ENCODE measurements at regions not wholly inside any gene's neighbourhood (a gene's known extent, or its start where the extent isn't known, plus 50 kb on each side); places are given as distances from the start of the nearest gene placed in this dataset.

DNA sequence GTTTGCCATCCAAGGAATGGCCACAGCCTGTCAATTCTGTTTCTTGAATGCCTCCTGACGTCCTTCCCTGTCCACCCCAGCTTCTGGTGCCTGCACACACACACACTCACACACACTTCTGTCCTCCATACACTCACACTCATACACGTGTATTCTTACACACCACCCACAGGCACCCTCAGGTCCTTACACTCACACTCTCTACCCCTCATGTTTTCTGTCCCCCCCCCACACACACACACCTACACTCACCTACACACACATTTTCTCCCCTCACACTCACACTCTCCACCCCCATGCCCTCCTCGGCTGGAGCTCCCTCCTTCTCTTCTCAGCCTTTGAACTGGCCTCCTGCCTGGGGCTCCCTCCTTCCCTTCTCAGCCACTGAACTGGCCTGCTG, 148.0 kb upstream of the SALL3 start:
- Histone ChIP-seq H4K20me1 (ENCODE audit: control insufficient read depth, extremely low read depth, insufficient read depth, low read length) (no peaks in the 10 kb centered on the region), H3K9me3 (ENCODE audit: control insufficient read depth, insufficient read depth, low read depth, low read length) (no peaks in the 10 kb centered on the region), H3K79me2 (ENCODE audit: control insufficient read depth, insufficient read depth, low read length) (no peaks in the 10 kb centered on the region), H3K4me1 (ENCODE audit: control insufficient read depth, extremely low read depth, insufficient read depth, low read length) (no peaks in the 10 kb centered on the region), H2AFZ (ENCODE audit: low read length) (no peak overlapping the region), H3K36me3 (ENCODE audit: control insufficient read depth, insufficient read depth, low read length) (no peaks in the 10 kb centered on the region), H3K4me2 (ENCODE audit: extremely low read depth, insufficient read depth, low read length) (no peak overlapping the region), H3K9ac (ENCODE audit: insufficient read depth, low read length) (no peak overlapping the region), H3K4me3 (replicated peaks in 1 of 4; ENCODE audit: control extremely low read depth in 1 of 4, insufficient read depth in 1 of 4, low read depth in 3 of 4, low read length in 4 of 4) (no peak overlapping the region), H3K27me3 (ENCODE audit: control insufficient read depth, insufficient read depth, low read length) (no peaks in the 10 kb centered on the region), H3K27ac (ENCODE audit: insufficient read depth, low read length) (no peak overlapping the region)
- DNase-seq (ENCODE audit: low read depth in 2 of 2): no peak
- TF ChIP-seq EZH2 (IDR thresholded peaks at IDR 0.05; ENCODE audit: low read length, missing control alignments): no peak
- TF ChIP-seq, protein P1, sequence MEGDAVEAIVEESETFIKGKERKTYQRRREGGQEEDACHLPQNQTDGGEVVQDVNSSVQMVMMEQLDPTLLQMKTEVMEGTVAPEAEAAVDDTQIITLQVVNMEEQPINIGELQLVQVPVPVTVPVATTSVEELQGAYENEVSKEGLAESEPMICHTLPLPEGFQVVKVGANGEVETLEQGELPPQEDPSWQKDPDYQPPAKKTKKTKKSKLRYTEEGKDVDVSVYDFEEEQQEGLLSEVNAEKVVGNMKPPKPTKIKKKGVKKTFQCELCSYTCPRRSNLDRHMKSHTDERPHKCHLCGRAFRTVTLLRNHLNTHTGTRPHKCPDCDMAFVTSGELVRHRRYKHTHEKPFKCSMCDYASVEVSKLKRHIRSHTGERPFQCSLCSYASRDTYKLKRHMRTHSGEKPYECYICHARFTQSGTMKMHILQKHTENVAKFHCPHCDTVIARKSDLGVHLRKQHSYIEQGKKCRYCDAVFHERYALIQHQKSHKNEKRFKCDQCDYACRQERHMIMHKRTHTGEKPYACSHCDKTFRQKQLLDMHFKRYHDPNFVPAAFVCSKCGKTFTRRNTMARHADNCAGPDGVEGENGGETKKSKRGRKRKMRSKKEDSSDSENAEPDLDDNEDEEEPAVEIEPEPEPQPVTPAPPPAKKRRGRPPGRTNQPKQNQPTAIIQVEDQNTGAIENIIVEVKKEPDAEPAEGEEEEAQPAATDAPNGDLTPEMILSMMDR (conservative IDR thresholded peaks at IDR 0.05 in 1 of 2, IDR thresholded peaks at IDR 0.05 in 1 of 2; ENCODE audit: low read depth in 1 of 2, low read length in 2 of 2): no peak

DNA sequence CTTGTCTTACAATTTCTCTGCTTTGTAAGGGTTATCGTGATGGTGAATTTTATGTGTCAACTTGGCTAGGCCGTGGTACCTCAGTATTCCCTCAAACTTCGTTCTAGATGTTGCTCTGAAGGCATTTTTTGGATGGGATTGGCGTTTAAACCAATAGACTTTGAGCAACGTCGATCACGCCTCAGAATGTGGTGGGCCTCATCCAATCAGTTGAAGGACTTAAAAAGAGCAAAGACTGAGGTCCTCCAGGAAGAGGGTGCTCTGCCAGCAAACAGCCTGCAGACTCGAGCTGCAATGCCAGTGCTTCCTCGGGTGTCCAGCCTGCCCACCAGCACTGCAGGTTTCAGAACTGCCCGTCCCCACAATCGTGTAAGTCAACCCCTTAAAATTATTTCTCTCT, 145.8 kb upstream of the SALL3 start:
- TF ChIP-seq, protein P1 (conservative IDR thresholded peaks at IDR 0.05 in 1 of 2, IDR thresholded peaks at IDR 0.05 in 1 of 2; ENCODE audit: low read depth in 1 of 2, low read length in 2 of 2): no peak
- no peak for TF ChIP-seq EZH2 (IDR thresholded peaks at IDR 0.05; ENCODE audit: low read length, missing control alignments)
- Histone ChIP-seq H3K4me1 (ENCODE audit: control insufficient read depth, extremely low read depth, insufficient read depth, low read length) (no peaks in the 10 kb centered on the region), H3K27ac (ENCODE audit: insufficient read depth, low read length) (no peak overlapping the region), H3K9me3 (ENCODE audit: control insufficient read depth, insufficient read depth, low read depth, low read length) (peaks cover 2% of the 10 kb centered on the region), H3K4me2 (ENCODE audit: extremely low read depth, insufficient read depth, low read length) (no peak overlapping the region), H3K9ac (ENCODE audit: insufficient read depth, low read length) (no peak overlapping the region), H3K79me2 (ENCODE audit: control insufficient read depth, insufficient read depth, low read length) (no peaks in the 10 kb centered on the region), H3K4me3 (replicated peaks in 1 of 4; ENCODE audit: control extremely low read depth in 1 of 4, insufficient read depth in 1 of 4, low read depth in 3 of 4, low read length in 4 of 4) (no peak overlapping the region), H3K36me3 (ENCODE audit: control insufficient read depth, insufficient read depth, low read length) (no peaks in the 10 kb centered on the region), H4K20me1 (ENCODE audit: control insufficient read depth, extremely low read depth, insufficient read depth, low read length) (no peaks in the 10 kb centered on the region), H3K27me3 (ENCODE audit: control insufficient read depth, insufficient read depth, low read length) (no peaks in the 10 kb centered on the region), H2AFZ (ENCODE audit: low read length) (no peak overlapping the region)
- DNase-seq (ENCODE audit: low read depth in 2 of 2): no peak

DNA sequence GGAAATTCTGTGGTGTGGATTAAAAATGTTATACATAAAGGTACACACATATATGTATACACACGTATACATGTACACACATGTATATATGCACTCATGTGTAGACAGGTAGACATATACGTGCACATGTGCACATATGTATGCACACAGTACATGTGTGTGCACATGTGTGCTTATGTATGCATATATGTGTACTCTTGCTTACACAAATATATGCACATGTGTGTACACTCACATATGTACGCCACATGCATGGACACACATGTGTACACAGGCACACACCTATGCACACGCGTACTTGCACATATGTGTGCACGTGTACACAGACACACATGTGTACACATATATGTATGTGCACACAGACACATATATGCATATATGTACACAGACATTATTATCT, 142.8 kb upstream of the SALL3 start:
- H4K20me1 ChIP-seq (ENCODE audit: control insufficient read depth, extremely low read depth, insufficient read depth, low read length): no peaks in the 10 kb centered on the region
- TF ChIP-seq EZH2 (IDR thresholded peaks at IDR 0.05; ENCODE audit: low read length, missing control alignments): no peak
- TF ChIP-seq, protein P1 (conservative IDR thresholded peaks at IDR 0.05 in 1 of 2, IDR thresholded peaks at IDR 0.05 in 1 of 2; ENCODE audit: low read depth in 1 of 2, low read length in 2 of 2): no peak
- H3K79me2 ChIP-seq (ENCODE audit: control insufficient read depth, insufficient read depth, low read length): no peaks in the 10 kb centered on the region
- H3K9me3 ChIP-seq (ENCODE audit: control insufficient read depth, insufficient read depth, low read depth, low read length): peaks cover 2% of the 10 kb centered on the region
- H3K9ac ChIP-seq (ENCODE audit: insufficient read depth, low read length): no peak overlapping the region
- H3K36me3 ChIP-seq (ENCODE audit: control insufficient read depth, insufficient read depth, low read length): no peaks in the 10 kb centered on the region
- H3K27ac ChIP-seq (ENCODE audit: insufficient read depth, low read length): no peak overlapping the region
- no peak for DNase-seq (ENCODE audit: low read depth in 2 of 2)
- no peak overlapping the region for H2AFZ ChIP-seq (ENCODE audit: low read length)
- H3K4me1 ChIP-seq (ENCODE audit: control insufficient read depth, extremely low read depth, insufficient read depth, low read length): no peaks in the 10 kb centered on the region
- H3K4me2 ChIP-seq (ENCODE audit: extremely low read depth, insufficient read depth, low read length): no peak overlapping the region
- no peak overlapping the region for H3K4me3 ChIP-seq (replicated peaks in 1 of 4; ENCODE audit: control extremely low read depth in 1 of 4, insufficient read depth in 1 of 4, low read depth in 3 of 4, low read length in 4 of 4)
- H3K27me3 ChIP-seq (ENCODE audit: control insufficient read depth, insufficient read depth, low read length): no peaks in the 10 kb centered on the region

All from fibroblast of lung (primary cell).